ENCODE measurements at regions not wholly inside any gene's neighbourhood (a gene's known extent, or its start where the extent isn't known, plus 50 kb on each side); places are given as distances from the start of the nearest gene placed in this dataset.

- TF ChIP-seq CTCF (conservative IDR thresholded peaks at IDR 0.05; ENCODE audit: low read length) = no peak
- DNase-seq (ENCODE audit: low read depth) = no peak
Observed at GRCh38 chr11:82326853-82327252, 406.8 kb downstream of the FAM181B start.

GRCh38 chr11:82321206-82321605, 412.5 kb downstream of the FAM181B start:
- no peak for DNase-seq (ENCODE audit: low read depth)
- no peak overlapping the region for H3K4me3 ChIP-seq (ENCODE audit: low read length)
- TF ChIP-seq CTCF (conservative IDR thresholded peaks at IDR 0.05; ENCODE audit: low read length) = no peak

More at GRCh38 chr11:82326853-82327252, 406.8 kb downstream of the FAM181B start:
- no peak overlapping the region for H3K4me3 ChIP-seq (ENCODE audit: low read length)

- no peak overlapping the region for H3K4me3 ChIP-seq (ENCODE audit: low read length)
- no peak for DNase-seq (ENCODE audit: low read depth)
- TF ChIP-seq CTCF (conservative IDR thresholded peaks at IDR 0.05; ENCODE audit: low read length) = no peak
Observed at GRCh38 chr11:82315093-82315492, 418.6 kb downstream of the FAM181B start.

- no peak for TF ChIP-seq CTCF (conservative IDR thresholded peaks at IDR 0.05; ENCODE audit: low read length)
- no peak overlapping the region for H3K4me3 ChIP-seq (ENCODE audit: low read length)
- DNase-seq (ENCODE audit: low read depth) = no peak
Observed at GRCh38 chr11:82308979-82309378, 424.7 kb downstream of the FAM181B start.

- H3K4me3 ChIP-seq (ENCODE audit: low read length) = no peak overlapping the region
- no peak for TF ChIP-seq CTCF (conservative IDR thresholded peaks at IDR 0.05; ENCODE audit: low read length)
- no peak for DNase-seq (ENCODE audit: low read depth)
Observed at GRCh38 chr11:82305123-82305522, 428.5 kb downstream of the FAM181B start.

- H3K4me3 ChIP-seq (ENCODE audit: low read length) = no peak overlapping the region
- TF ChIP-seq CTCF (conservative IDR thresholded peaks at IDR 0.05; ENCODE audit: low read length) = no peak
- DNase-seq (ENCODE audit: low read depth) = no peak
Observed at GRCh38 chr11:82303671-82304070, 430.0 kb downstream of the FAM181B start.

GRCh38 chr11:82288471-82288870, 445.2 kb downstream of the FAM181B start:
- H3K4me3 ChIP-seq (ENCODE audit: low read length) = no peak overlapping the region
- DNase-seq (ENCODE audit: low read depth) = no peak
- no peak for TF ChIP-seq CTCF (conservative IDR thresholded peaks at IDR 0.05; ENCODE audit: low read length)
